Fibroblast of lung (primary cell): ENCODE measurements at regions not wholly inside any gene's neighbourhood (a gene's known extent, or its start where the extent isn't known, plus 50 kb on each side); places are given as distances from the start of the nearest gene placed in this dataset.

Experiments
- DNase-seq, 2 donors: peaks; one replicate each; pipeline versions ENCODE4 v3.0.0 to v3.0.0-alpha.2; 2010; ENCODE audit warnings: low read depth in 2 of 2
- H2AFZ ChIP-seq: 2 replicates; pipeline ENCODE4 v1.5.1; 2012; ENCODE audit warnings: low read length, control low read depth, inconsistent platforms
- H3K27ac ChIP-seq: 2 replicates; pipeline ENCODE4 v1.5.1; 2011; ENCODE audit warnings: low read length, control low read depth; ENCODE audit not compliant: insufficient read depth
- H3K27me3 ChIP-seq: 2 replicates; pipeline ENCODE4 v1.5.1; 2011; ENCODE audit warnings: mild to moderate bottlenecking, low read length; ENCODE audit not compliant: control insufficient read depth, insufficient read depth
- H3K36me3 ChIP-seq: 2 replicates; pipeline ENCODE4 v1.5.1; 2011; ENCODE audit warnings: low read length; ENCODE audit not compliant: control insufficient read depth, insufficient read depth
- H3K4me1 ChIP-seq: 2 replicates; pipeline ENCODE4 v1.5.1; 2011; ENCODE audit warnings: low read length; ENCODE audit not compliant: control insufficient read depth, insufficient read depth; ENCODE audit errors: extremely low read depth
- H3K4me2 ChIP-seq: 2 replicates; pipeline ENCODE4 v1.5.1; 2011; ENCODE audit warnings: low read length, control low read depth; ENCODE audit not compliant: insufficient read depth; ENCODE audit errors: extremely low read depth
- H3K4me3 ChIP-seq, 4 experiments: fragments of 200-600 bp in 1 of 4; sonication (generic) in 1 of 4; replicated peaks in 1 of 4; 2 replicates each; pipeline ENCODE4 v1.5.1; 2011 to 2016; ENCODE audit warnings: low read length in 4 of 4, low read depth in 3 of 4, mild to moderate bottlenecking in 3 of 4, control low read depth in 2 of 4, inconsistent platforms in 1 of 4, mixed read lengths in 1 of 4; ENCODE audit not compliant: insufficient read depth in 1 of 4; ENCODE audit errors: control extremely low read depth in 1 of 4
- H3K79me2 ChIP-seq: 2 replicates; pipeline ENCODE4 v1.5.1; 2012; ENCODE audit warnings: mild to moderate bottlenecking, low read length, inconsistent platforms; ENCODE audit not compliant: control insufficient read depth, insufficient read depth
- H3K9ac ChIP-seq: 2 replicates; pipeline ENCODE4 v1.5.1; 2011; ENCODE audit warnings: mild to moderate bottlenecking, low read length, control low read depth; ENCODE audit not compliant: insufficient read depth
- H3K9me3 ChIP-seq: 2 replicates; pipeline ENCODE4 v1.5.1; 2012; ENCODE audit warnings: low read depth, low read length; ENCODE audit not compliant: control insufficient read depth, insufficient read depth
- H4K20me1 ChIP-seq: 2 replicates; pipeline ENCODE4 v1.5.1; 2011; ENCODE audit warnings: low read length; ENCODE audit not compliant: control insufficient read depth, insufficient read depth; ENCODE audit errors: extremely low read depth
- CTCF ChIP-seq, 2 donors: IDR thresholded peaks in 1 of 2; conservative IDR thresholded peaks in 1 of 2; 1 replicate in 1 of 2; 2 replicates in 1 of 2; pipeline ENCODE4 v1.5.1; 2011 to 2012; ENCODE audit warnings: low read length in 2 of 2, control low read depth in 1 of 2, inconsistent platforms in 1 of 2, low read depth in 1 of 2, mild to moderate bottlenecking in 1 of 2
- EZH2 ChIP-seq: IDR thresholded peaks from 2 replicates; pipeline ENCODE4 v1.5.1; 2012; ENCODE audit warnings: low read length, control low read depth, mild to moderate bottlenecking; ENCODE audit errors: missing control alignments

- Histone ChIP-seq H3K27me3 (peaks cover 15% of the 10 kb centered on the region), H3K4me2 (no peak overlapping the region), H3K4me1 (no peaks in the 10 kb centered on the region), H3K4me3 (no peak overlapping the region), H3K9ac (no peak overlapping the region), H3K36me3 (no peaks in the 10 kb centered on the region), H3K9me3 (no peaks in the 10 kb centered on the region), H3K27ac (no peak overlapping the region), H3K79me2 (no peaks in the 10 kb centered on the region), H4K20me1 (no peaks in the 10 kb centered on the region), H2AFZ (no peak overlapping the region)
- no peak for TF ChIP-seq EZH2
- TF ChIP-seq CTCF (conservative IDR thresholded peaks at IDR 0.05 in 1 of 2, IDR thresholded peaks at IDR 0.05 in 1 of 2; ENCODE audit: low read depth in 1 of 2, low read length in 2 of 2), result no peak
- DNase-seq, result no peak
These were observed 173.6 kb downstream of the TRIM33 start for GRCh38 chr1:114337417-114337816.

- no peak overlapping the region for H3K9ac ChIP-seq
- no peak overlapping the region for H3K4me3 ChIP-seq
- no peak for TF ChIP-seq EZH2
These were observed 174.6 kb downstream of the TRIM33 start for GRCh38 chr1:114336360-114336759.

GRCh38 chr1:114335273-114335672 is 175.7 kb downstream of the TRIM33 start:
- peaks cover 18% of the 10 kb centered on the region for H3K27me3 ChIP-seq
- TF ChIP-seq CTCF (conservative IDR thresholded peaks at IDR 0.05 in 1 of 2, IDR thresholded peaks at IDR 0.05 in 1 of 2; ENCODE audit: low read depth in 1 of 2, low read length in 2 of 2), result no peak
- TF ChIP-seq EZH2, result no peak
- H2AFZ ChIP-seq, result no peak overlapping the region
- no peaks in the 10 kb centered on the region for H3K79me2 ChIP-seq
- no peaks in the 10 kb centered on the region for H3K4me1 ChIP-seq
- H3K36me3 ChIP-seq, result no peaks in the 10 kb centered on the region
- H3K27ac ChIP-seq, result no peak overlapping the region
- no peak overlapping the region for H3K4me3 ChIP-seq
- H3K9me3 ChIP-seq, result no peaks in the 10 kb centered on the region
- no peak overlapping the region for H3K4me2 ChIP-seq
- no peaks in the 10 kb centered on the region for H4K20me1 ChIP-seq
- no peak overlapping the region for H3K9ac ChIP-seq
- no peak for DNase-seq

More at GRCh38 chr1:114336360-114336759, 174.6 kb downstream of the TRIM33 start:
- H3K9me3 ChIP-seq, result no peaks in the 10 kb centered on the region
- no peak overlapping the region for H3K27ac ChIP-seq
- no peaks in the 10 kb centered on the region for H3K4me1 ChIP-seq
- no peak overlapping the region for H2AFZ ChIP-seq
- peaks cover 15% of the 10 kb centered on the region for H3K27me3 ChIP-seq
- H4K20me1 ChIP-seq, result no peaks in the 10 kb centered on the region
- H3K79me2 ChIP-seq, result no peaks in the 10 kb centered on the region
- H3K36me3 ChIP-seq, result no peaks in the 10 kb centered on the region
- H3K4me2 ChIP-seq, result no peak overlapping the region
- DNase-seq, result no peak
